H9 (cell line): ENCODE measurements at regions not wholly inside any gene's neighbourhood (a gene's known extent, or its start where the extent isn't known, plus 50 kb on each side); places are given as distances from the start of the nearest gene placed in this dataset.

Experiments
- DNase-seq: peaks from one replicate; pipeline ENCODE4 v3.0.0-alpha.2; 2017
- H2AFZ ChIP-seq: one replicate; pipeline ENCODE4 v1.6.1; 2013; ENCODE audit warnings: mild to moderate bottlenecking, low read length, control low read depth, moderate library complexity
- H2AK5ac ChIP-seq: 2 replicates; pipeline ENCODE4 v1.6.1; 2013; ENCODE audit warnings: low read length, control low read depth, mixed read lengths; ENCODE audit not compliant: insufficient read length
- H2BK120ac ChIP-seq: one replicate; pipeline ENCODE4 v1.6.1; 2013; ENCODE audit warnings: low read depth, mild to moderate bottlenecking, low read length, control low read depth, inconsistent platforms; ENCODE audit not compliant: poor library complexity, severe bottlenecking
- H2BK12ac ChIP-seq: 2 replicates; pipeline ENCODE4 v1.6.1; 2013; ENCODE audit warnings: low read length, control low read depth, mixed read lengths, low read depth; ENCODE audit not compliant: insufficient read length
- H2BK15ac ChIP-seq: 2 replicates; pipeline ENCODE4 v1.6.1; 2013; ENCODE audit warnings: low read depth, low read length, control low read depth
- H2BK20ac ChIP-seq: one replicate; pipeline ENCODE4 v1.6.1; 2013; ENCODE audit warnings: low read depth, mild to moderate bottlenecking, low read length, control low read depth, inconsistent platforms; ENCODE audit not compliant: poor library complexity, severe bottlenecking
- H2BK5ac ChIP-seq: 2 replicates; pipeline ENCODE4 v1.6.1; 2013; ENCODE audit warnings: low read length, control low read depth, mixed read lengths; ENCODE audit not compliant: insufficient read length
- H3K14ac ChIP-seq: 2 replicates; pipeline ENCODE4 v1.6.1; 2013; ENCODE audit warnings: low read length, control low read depth; ENCODE audit not compliant: insufficient read depth
- H3K18ac ChIP-seq: 2 replicates; pipeline ENCODE4 v1.6.1; 2013; ENCODE audit warnings: low read depth, mild to moderate bottlenecking, mixed read lengths, low read length, control low read depth; ENCODE audit not compliant: insufficient read length
- H3K23ac ChIP-seq: 2 replicates; pipeline ENCODE4 v1.6.1; 2013; ENCODE audit warnings: low read length, control low read depth, mixed read lengths, low read depth; ENCODE audit not compliant: insufficient read length
- H3K23me2 ChIP-seq: 2 replicates; pipeline ENCODE4 v1.6.1; 2013; ENCODE audit warnings: low read depth, mild to moderate bottlenecking, mixed read lengths, low read length, control low read depth; ENCODE audit not compliant: insufficient read length, poor library complexity, severe bottlenecking
- H3K27ac ChIP-seq: 2 replicates; pipeline ENCODE4 v1.5.1; 2013; ENCODE audit warnings: low read length, control low read depth, mixed read lengths, low read depth; ENCODE audit not compliant: insufficient read length
- H3K27me3 ChIP-seq: 2 replicates; pipeline ENCODE4 v1.6.1; 2013; ENCODE audit warnings: low read length, control low read depth, inconsistent platforms; ENCODE audit not compliant: insufficient read depth
- H3K4ac ChIP-seq: 2 replicates; pipeline ENCODE4 v1.6.1; 2013; ENCODE audit warnings: low read depth, mild to moderate bottlenecking, control low read depth, inconsistent platforms, low read length, moderate library complexity
- H3K4me1 ChIP-seq: 2 replicates; pipeline ENCODE4 v1.6.1; 2013; ENCODE audit warnings: low read length, control low read depth, inconsistent platforms; ENCODE audit not compliant: insufficient read depth
- H3K4me2 ChIP-seq: 2 replicates; pipeline ENCODE4 v1.6.1; 2013; ENCODE audit warnings: low read length, control low read depth, mixed read lengths; ENCODE audit not compliant: insufficient read length, insufficient read depth
- H3K56ac ChIP-seq: 2 replicates; pipeline ENCODE4 v1.6.1; 2013; ENCODE audit warnings: low read depth, mild to moderate bottlenecking, mixed read lengths, low read length, control low read depth; ENCODE audit not compliant: insufficient read length
- H3K79me1 ChIP-seq: 2 replicates; pipeline ENCODE4 v1.6.1; 2013; ENCODE audit warnings: low read depth, mild to moderate bottlenecking, moderate library complexity, low read length, control low read depth, inconsistent platforms; ENCODE audit not compliant: insufficient read depth, poor library complexity, severe bottlenecking
- H3K79me2 ChIP-seq: 2 replicates; pipeline ENCODE4 v1.6.1; 2013; ENCODE audit warnings: low read length, control low read depth, inconsistent platforms; ENCODE audit not compliant: insufficient read depth
- H3K9ac ChIP-seq: 2 replicates; pipeline ENCODE4 v1.6.1; 2013; ENCODE audit warnings: low read length, control low read depth, mixed read lengths; ENCODE audit not compliant: insufficient read length; ENCODE audit errors: extremely low read depth
- H3K9me3 ChIP-seq: one replicate; pipeline ENCODE4 v1.6.1; 2013; ENCODE audit warnings: low read depth, low read length, inconsistent platforms; ENCODE audit not compliant: control insufficient read depth
- H3T11ph ChIP-seq: one replicate; pipeline ENCODE4 v1.6.1; 2013; ENCODE audit warnings: mild to moderate bottlenecking, low read length, control low read depth, inconsistent platforms
- H4K20me1 ChIP-seq: one replicate; pipeline ENCODE4 v1.6.1; 2013; ENCODE audit not compliant: control insufficient read depth, insufficient read length, insufficient read depth
- H4K5ac ChIP-seq: 2 replicates; pipeline ENCODE4 v1.6.1; 2013; ENCODE audit warnings: low read depth, mild to moderate bottlenecking, mixed read lengths, low read length, control low read depth; ENCODE audit not compliant: insufficient read length
- H4K8ac ChIP-seq: replicated peaks from 2 replicates; pipeline ENCODE4 v1.6.1; 2013; ENCODE audit warnings: low read length, control low read depth, mixed read lengths, low read depth; ENCODE audit not compliant: insufficient read length
- H4K91ac ChIP-seq: 2 replicates; pipeline ENCODE4 v1.6.1; 2013; ENCODE audit warnings: low read depth, mild to moderate bottlenecking, moderate library complexity, mixed read lengths, low read length, control low read depth; ENCODE audit not compliant: insufficient read length
- H3K27ac Mint-ChIP-seq, 3 experiments: 2 replicates in 2 of 3; 3 replicates in 1 of 3; pipeline ENCODE4 v1.8.0; 2020 to 2021; ENCODE audit warnings: mixed read lengths in 3 of 3, mild to moderate bottlenecking in 1 of 3, moderate library complexity in 1 of 3
- H3K27me3 Mint-ChIP-seq: 2 replicates; pipeline ENCODE4 v1.8.0; 2021; ENCODE audit warnings: low read depth, mild to moderate bottlenecking, moderate library complexity, mixed read lengths
- H3K36me3 Mint-ChIP-seq, 3 experiments: 2 replicates in 2 of 3; 3 replicates in 1 of 3; pipeline ENCODE4 v1.8.0; 2020 to 2021; ENCODE audit warnings: low read depth in 3 of 3, mixed read lengths in 3 of 3; ENCODE audit not compliant: insufficient read depth in 1 of 3
- H3K4me1 Mint-ChIP-seq, 2 experiments: 2 replicates each; pipeline ENCODE4 v1.8.0; 2020; ENCODE audit warnings: mixed read lengths in 2 of 2
- H3K4me3 Mint-ChIP-seq, 2 experiments: 2 replicates in 1 of 2; 3 replicates in 1 of 2; pipeline ENCODE4 v1.8.0; 2020 to 2021; ENCODE audit warnings: mild to moderate bottlenecking in 2 of 2, mixed read lengths in 2 of 2, moderate library complexity in 1 of 2
- H3K9me3 Mint-ChIP-seq, 2 experiments: 2 replicates in 1 of 2; 3 replicates in 1 of 2; pipeline ENCODE4 v1.8.0; 2020; ENCODE audit warnings: mild to moderate bottlenecking in 2 of 2, mixed read lengths in 2 of 2, moderate library complexity in 1 of 2
- CTCF ChIP-seq: fragments of 200-600 bp; sonication (generic); conservative IDR thresholded peaks from 3 replicates; pipeline ENCODE4 v1.8.0; 2021; ENCODE audit warnings: antibody characterized with exemption, mild to moderate bottlenecking
- WGBS: extraction: QIAGEN DNeasy Blood & Tissue Kit; methylation state at CpG from one replicate; pipeline ENCODE4 v1.1.7; 2013; ENCODE audit warnings: missing lambda C conversion rate, low lambda C conversion rate, mixed read lengths; ENCODE audit not compliant: insufficient read length; ENCODE audit errors: extremely low coverage; 5-methylcytosine and 5-hydroxymethylcytosine counted together

DNA sequence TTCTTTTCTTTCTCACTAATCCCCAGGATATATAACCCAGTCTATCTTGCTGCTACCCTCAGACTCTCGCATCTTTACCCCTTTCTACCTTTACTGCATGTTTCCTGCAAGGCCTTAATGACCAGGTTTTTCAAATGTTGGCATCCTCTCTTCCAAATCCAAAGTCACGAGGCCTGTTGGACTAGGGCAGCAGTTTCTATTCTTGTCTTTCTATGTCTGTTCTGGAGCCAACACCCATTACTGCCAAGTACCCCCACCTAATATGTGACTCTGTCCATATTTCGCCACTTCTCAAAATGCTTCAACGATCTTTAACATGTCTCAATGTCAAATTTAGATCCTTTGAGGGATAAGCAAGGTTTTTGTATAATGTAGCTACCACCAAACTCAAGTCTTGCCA lies 443.4 kb downstream of the BMP2 start:
- H4K20me1 ChIP-seq = no peaks in the 10 kb centered on the region
- H3K18ac ChIP-seq = no peak overlapping the region
- no peaks in the 10 kb centered on the region for H3K9me3 ChIP-seq
- no peak overlapping the region for H3K27ac ChIP-seq
- H2BK120ac ChIP-seq = no peak overlapping the region
- peak overlapping the region in 1 of 3 experiments; percentile 71; a peak in 1 of 7 replicates for H3K27ac Mint-ChIP-seq
- H2BK5ac ChIP-seq = no peak overlapping the region
- DNase-seq = no peak
- H3K23ac ChIP-seq = no peak overlapping the region
- no peaks in the 10 kb centered on the region for H3K79me1 ChIP-seq
- H2AK5ac ChIP-seq = no peak overlapping the region
- no peaks in the 10 kb centered on the region for H3K27me3 Mint-ChIP-seq
- H3T11ph ChIP-seq = no peak overlapping the region
- no peaks in the 10 kb centered on the region for H3K23me2 ChIP-seq
- peaks cover 0 to 5% (median 0%) of the 10 kb centered on the region in 3 experiments; a peak in 1 of 7 replicates for H3K36me3 Mint-ChIP-seq
- peaks cover 13 to 18% of the 10 kb centered on the region in 2 experiments for H3K4me1 Mint-ChIP-seq
- H2BK20ac ChIP-seq = no peak overlapping the region
- no peak overlapping the region for H2AFZ ChIP-seq
- no peak overlapping the region for H3K4me3 Mint-ChIP-seq
- no peaks in the 10 kb centered on the region for H3K79me2 ChIP-seq
- no peak overlapping the region for H2BK15ac ChIP-seq
- no peak overlapping the region for H4K8ac ChIP-seq
- H3K56ac ChIP-seq = no peak overlapping the region
- no peak overlapping the region for H3K4ac ChIP-seq
- H4K91ac ChIP-seq = no peak overlapping the region
- no peak overlapping the region for H3K4me2 ChIP-seq
- peaks cover 2 to 4% of the 10 kb centered on the region in 2 experiments; a peak in 4 of 5 replicates for H3K9me3 Mint-ChIP-seq
- WGBS = no CpG with 5 or more reads among the region's 4 CpGs
- H3K9ac ChIP-seq = no peak overlapping the region
- peaks cover 8% of the 10 kb centered on the region; the same call in 1 of the 2 replicates for H3K4me1 ChIP-seq
- no peak overlapping the region for H2BK12ac ChIP-seq
- no peak overlapping the region for H4K5ac ChIP-seq
- no peak overlapping the region for H3K14ac ChIP-seq
- H3K27me3 ChIP-seq = no peaks in the 10 kb centered on the region
- no peak for TF ChIP-seq CTCF
